NCI-H748 (cell line): ENCODE measurements at regions not wholly inside any gene's neighbourhood (a gene's known extent, or its start where the extent isn't known, plus 50 kb on each side); places are given as distances from the start of the nearest gene placed in this dataset.

Experiments used
- DNase-seq: peaks from one replicate; lab custom pipeline; 2025; ENCODE audit not compliant: unreplicated experiment; lab: John Stamatoyannopoulos, UW

GRCh38 chr13:111862836-111863815 lies 203.8 kb upstream of the SOX1 start:
- no peak for DNase-seq

- peak; percentile 35 for DNase-seq
Observed at GRCh38 chr13:111864566-111864965, 202.4 kb upstream of the SOX1 start.

GRCh38 chr13:111865046-111865445 lies 201.9 kb upstream of the SOX1 start:
- no peak for DNase-seq

DNA sequence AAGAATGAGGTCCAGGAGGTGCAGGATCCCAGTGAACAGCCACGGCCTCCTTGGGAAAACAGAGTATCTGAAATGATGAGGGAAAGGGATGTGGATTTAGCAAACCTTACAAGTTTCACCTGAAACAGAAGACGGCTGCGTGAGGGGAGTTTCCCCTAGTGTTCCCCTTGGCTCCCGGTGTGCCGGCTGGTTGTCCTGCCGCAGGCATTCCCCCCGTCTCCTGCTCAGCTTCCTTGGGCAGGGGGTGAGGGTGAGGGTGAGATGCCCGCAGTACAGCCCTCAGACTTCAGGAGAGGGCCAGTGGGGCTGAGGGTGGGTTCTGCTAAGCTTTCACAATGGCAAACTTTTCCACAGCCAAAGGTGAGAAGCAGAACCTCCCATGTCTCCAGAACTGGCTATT lies 201.1 kb upstream of the SOX1 start:
- no peak for DNase-seq

GRCh38 chr13:111866731-111867245 lies 200.2 kb upstream of the SOX1 start:
- DNase-seq, result no peak

- no peak for DNase-seq
Observed at GRCh38 chr13:111867657-111868056, 199.3 kb upstream of the SOX1 start.

DNA sequence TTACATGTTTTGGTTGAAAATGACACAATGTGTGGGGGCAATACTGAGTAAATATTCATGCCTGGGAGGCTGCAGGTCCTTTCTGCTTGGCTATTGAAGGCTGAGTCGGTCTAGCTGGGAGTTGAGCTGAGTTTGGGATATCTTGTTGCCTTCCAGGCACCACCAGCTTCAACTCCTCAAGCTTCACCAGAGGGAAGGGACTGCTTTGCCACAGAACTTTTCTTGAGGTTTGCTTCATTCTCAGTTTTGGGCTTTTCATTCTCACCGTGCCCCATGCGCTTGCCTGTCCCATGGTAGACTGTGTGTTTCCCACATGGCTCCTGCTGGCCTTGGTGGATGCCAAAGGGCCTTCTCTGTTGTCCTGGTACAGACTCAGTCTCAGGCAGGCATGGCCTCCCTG lies 198.2 kb upstream of the SOX1 start:
- DNase-seq, result no peak

GRCh38 chr13:111872475-111873150 lies 194.3 kb upstream of the SOX1 start:
- DNase-seq, result no peak

DNA sequence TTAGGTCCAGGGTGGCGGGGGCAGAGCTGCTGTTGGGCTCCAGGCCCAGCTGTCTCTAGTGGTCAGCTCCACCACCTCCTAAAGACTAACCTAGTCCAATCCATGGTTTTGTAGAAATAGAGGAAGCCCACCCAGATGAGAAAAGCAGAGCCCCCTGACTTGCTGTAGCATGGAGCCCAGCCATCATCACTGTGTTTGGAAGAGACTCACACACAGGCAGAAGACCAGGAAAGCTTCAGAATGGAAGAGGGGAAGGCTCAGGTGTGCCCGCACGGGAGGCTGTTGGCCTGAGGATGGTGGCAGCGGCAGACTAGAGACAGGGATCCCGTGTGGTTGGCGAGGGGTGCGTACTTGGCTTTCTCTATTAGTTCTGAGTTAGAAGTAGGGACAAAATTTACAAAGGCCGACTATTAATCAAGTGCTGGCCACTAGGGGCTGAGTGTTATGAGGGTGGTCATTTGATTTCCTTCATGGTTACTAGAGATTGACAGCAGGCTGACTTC lies 193.2 kb upstream of the SOX1 start:
- DNase-seq, result no peak

DNA sequence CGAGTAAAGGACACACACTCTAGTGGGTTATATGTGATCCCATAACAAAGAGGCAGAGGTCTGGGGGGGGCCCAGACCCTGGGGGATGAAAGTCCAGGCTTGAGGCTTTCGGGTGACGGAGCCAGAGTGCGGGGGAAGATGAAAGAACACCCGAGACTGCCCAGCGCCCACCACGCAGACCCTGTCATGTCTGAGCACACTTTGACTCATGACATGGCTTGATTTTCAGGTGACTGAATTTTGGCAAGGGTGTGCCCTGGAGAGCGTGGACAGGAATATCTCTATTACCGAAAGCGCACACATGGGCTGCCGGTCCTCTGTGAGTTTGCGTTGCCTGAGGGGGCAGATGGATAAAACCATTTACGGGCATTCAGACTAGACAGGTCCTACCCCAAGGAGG lies 192.0 kb upstream of the SOX1 start:
- DNase-seq, result no peak

GRCh38 chr13:111875915-111876314 lies 191.0 kb upstream of the SOX1 start:
- no peak for DNase-seq

DNA sequence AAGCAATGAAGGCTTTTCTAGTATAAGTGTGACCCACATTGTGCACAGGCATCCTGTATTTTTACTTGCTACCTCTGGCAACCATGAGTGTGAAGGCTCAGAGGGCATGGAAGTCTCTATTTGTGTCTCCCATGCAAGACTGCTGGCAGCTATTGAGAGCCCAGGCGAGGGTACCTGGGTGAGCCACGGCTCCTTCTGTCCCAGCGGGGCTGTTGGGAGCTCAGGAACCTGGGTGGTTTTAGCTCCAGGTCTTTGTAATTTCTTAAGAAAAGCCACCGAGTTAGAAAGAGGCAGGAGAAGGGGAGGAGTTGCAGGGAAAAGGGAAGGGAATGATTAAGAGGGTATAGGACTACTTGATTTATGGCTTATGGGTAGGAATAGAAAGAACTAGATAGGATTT lies 190.4 kb upstream of the SOX1 start:
- no peak for DNase-seq

GRCh38 chr13:111877906-111878305 lies 189.0 kb upstream of the SOX1 start:
- no peak for DNase-seq

DNA sequence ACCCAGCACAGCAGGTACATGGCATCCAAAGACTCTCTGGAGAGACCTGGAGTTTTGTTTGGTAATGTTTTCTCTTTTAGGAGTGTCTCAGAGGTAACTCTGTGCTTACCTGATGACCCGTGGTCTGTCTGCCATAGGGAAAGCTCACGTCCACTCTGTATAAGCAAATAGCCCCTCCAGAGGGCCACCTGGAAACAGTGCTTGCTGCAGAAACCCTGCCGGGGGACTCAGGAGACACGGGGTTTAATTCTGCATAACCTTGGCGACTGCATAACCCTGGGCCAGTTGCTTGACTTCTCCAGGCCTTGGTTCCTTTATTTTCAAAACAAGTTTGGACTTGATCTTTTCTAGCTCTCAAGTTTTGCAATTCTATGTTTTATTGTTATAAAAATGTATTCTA lies 187.2 kb upstream of the SOX1 start:
- no peak for DNase-seq

GRCh38 chr13:111880185-111880584 lies 186.8 kb upstream of the SOX1 start:
- no peak for DNase-seq

GRCh38 chr13:111881700-111882099 lies 185.2 kb upstream of the SOX1 start:
- DNase-seq, result no peak

GRCh38 chr13:111882351-111882750 lies 184.6 kb upstream of the SOX1 start:
- DNase-seq, result no peak

DNA sequence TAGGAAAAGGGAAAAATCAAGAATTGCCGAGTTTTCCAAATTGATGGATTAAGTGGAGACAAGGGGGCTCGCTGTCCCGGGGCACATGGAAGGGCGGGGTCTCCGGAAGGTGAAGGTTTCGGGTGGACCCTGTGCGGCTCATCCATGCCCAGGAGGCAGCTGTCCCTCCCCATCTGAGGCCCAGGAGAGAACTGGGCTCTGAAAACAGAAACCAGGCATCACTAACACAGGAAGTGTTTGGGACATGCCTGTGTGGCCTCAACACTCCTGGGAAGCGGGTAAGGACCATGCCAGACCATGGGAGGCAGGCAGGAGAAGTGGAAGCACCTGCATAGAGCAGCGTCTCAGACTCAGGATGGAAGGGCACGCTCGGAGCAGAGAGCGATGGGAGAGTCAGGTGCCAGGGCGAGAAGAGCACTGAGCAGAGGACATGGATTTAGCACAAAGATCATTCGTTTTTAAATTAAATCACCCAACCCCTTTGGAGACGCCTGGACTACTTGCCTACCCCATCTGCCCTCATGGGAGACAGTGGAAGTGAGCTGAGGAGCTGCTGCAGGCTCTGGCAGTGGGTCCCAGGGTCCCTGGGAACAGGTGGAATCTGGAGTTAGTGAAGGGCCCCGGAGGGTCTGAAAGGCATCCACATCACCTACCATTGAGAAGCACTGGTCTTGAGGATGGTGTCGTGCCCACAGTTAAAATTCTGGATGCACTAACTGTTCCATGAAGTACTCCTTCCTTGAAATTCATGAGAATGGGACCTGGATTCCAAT lies 183.2 kb upstream of the SOX1 start:
- DNase-seq, result no peak

GRCh38 chr13:111886217-111886945 lies 180.6 kb upstream of the SOX1 start:
- DNase-seq, result no peak

DNA sequence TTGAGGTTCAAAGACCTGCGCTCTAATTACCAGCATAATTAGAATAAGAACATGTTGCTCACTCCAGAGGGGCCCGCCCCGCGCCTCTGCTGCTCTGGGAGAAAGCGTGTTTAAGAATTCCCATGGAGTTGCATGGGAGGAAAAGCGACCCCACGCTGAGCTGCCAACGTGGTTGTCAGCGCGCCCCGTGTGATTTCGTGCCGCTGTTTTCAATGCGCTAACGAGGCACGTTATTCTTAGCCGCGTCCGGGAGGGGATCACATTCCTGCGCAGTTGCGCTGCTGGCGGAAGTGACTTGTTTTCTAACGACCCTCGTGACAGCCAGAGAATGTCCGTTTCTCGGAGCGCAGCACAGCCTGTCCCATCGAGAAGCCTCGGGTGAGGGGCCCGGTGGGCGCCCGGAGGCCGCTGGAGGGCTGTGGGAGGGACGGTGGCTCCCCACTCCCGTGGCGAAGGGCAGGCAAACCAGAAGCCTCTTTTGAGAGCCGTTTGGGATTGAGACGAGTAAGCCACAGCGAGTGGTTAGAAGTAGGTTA lies 173.8 kb upstream of the SOX1 start:
- DNase-seq, result peak; percentile 85
